ENCODE measurements at regions not wholly inside any gene's neighbourhood (a gene's known extent, or its start where the extent isn't known, plus 50 kb on each side); places are given as distances from the start of the nearest gene placed in this dataset.

DNA sequence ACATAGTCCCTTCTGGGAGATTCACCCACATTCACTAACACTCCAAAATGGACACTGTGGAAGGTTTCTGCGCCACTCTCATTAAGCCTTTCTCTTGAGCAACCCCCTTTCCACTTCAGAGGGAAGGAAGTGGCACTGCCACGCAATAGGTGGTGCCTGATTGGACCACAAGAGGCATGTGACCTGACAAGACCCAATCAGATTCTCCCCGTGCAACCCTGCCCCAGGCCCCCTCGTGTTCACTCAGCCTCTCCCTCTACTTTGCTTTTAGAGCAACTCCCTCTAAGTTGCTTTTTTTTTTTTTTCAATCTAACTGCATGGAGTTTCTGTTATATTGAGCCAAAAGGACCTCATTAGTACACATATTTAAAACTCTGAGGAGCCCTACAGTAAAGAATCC, 158.0 kb downstream of the EN1 start:
- Histone ChIP-seq H3K4me3 (no peak overlapping the region), H3K36me3 (no peaks in the 10 kb centered on the region), H3K9ac (no peak overlapping the region), H4K20me1 (ENCODE audit: low read depth) (peaks cover 4% of the 10 kb centered on the region), H3K27me3 (peaks cover 50% of the 10 kb centered on the region), H2AFZ (replicated peaks) (no peak overlapping the region), H3K27ac (no peak overlapping the region), H3K4me2 (no peak overlapping the region), H3K9me3 (ENCODE audit: low read depth) (no peaks in the 10 kb centered on the region), H3K4me1 (peaks cover 10% of the 10 kb centered on the region), H3K79me2 (ENCODE audit: low read depth) (no peaks in the 10 kb centered on the region), H3F3A (ENCODE audit: low read depth) (peaks cover 11% of the 10 kb centered on the region)
- Mint-ChIP-seq H3K27ac (no peak overlapping the region), H3K4me3 (no peak overlapping the region), H3K4me1 (peaks cover 13% of the 10 kb centered on the region), H3K27me3 (ENCODE audit: insufficient read depth, low read depth) (peaks cover 11% of the 10 kb centered on the region), H3K36me3 (no peaks in the 10 kb centered on the region), H3K9me3 (peaks cover 5% of the 10 kb centered on the region)
- DNase-seq (ENCODE audit: low spot score), result no peak
- no peak for TF ChIP-seq EZH2 (IDR thresholded peaks at IDR 0.05)
- TF ChIP-seq CTCF (IDR thresholded peaks at IDR 0.05), result no peak
- TF ChIP-seq EZH2phosphoT487 (IDR thresholded peaks at IDR 0.05), result no peak

DNA sequence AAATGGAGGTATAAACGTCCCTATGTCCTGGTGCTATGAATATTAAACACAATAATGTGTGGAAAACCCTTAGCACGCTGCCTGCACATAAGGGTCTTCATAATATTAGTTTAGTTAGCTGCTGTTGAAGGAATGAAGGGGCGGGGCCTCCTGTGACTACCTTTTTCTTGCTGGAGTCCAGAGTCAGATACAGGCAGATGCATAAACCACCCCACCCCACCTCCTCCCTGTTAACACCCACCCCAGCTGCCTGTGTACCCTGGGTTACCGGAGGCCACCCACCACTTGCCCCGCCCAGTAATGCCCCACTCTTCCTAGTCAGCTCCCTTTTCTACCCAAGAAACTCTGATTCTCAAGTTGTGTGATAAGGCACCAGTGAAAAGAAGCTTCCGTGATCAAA, 158.4 kb downstream of the EN1 start:
- no peak overlapping the region for H3K4me3 ChIP-seq
- no peaks in the 10 kb centered on the region for H3K79me2 ChIP-seq (ENCODE audit: low read depth)
- H3K4me1 ChIP-seq, result peaks cover 10% of the 10 kb centered on the region
- H3K36me3 ChIP-seq, result no peaks in the 10 kb centered on the region
- H3K27me3 ChIP-seq, result peaks cover 46% of the 10 kb centered on the region
- no peaks in the 10 kb centered on the region for H3K9me3 ChIP-seq (ENCODE audit: low read depth)
- Mint-ChIP-seq H3K27me3 (ENCODE audit: insufficient read depth, low read depth) (peaks cover 11% of the 10 kb centered on the region), H3K36me3 (no peaks in the 10 kb centered on the region), H3K27ac (no peak overlapping the region), H3K4me1 (peaks cover 13% of the 10 kb centered on the region), H3K4me3 (no peak overlapping the region), H3K9me3 (peaks cover 5% of the 10 kb centered on the region)
- H3K4me2 ChIP-seq, result no peak overlapping the region
- H4K20me1 ChIP-seq (ENCODE audit: low read depth), result peaks cover 4% of the 10 kb centered on the region
- no peak overlapping the region for H3K27ac ChIP-seq
- peaks cover 11% of the 10 kb centered on the region for H3F3A ChIP-seq (ENCODE audit: low read depth)
- no peak overlapping the region for H2AFZ ChIP-seq (replicated peaks)
- DNase-seq (ENCODE audit: low spot score), result no peak
- no peak overlapping the region for H3K9ac ChIP-seq
- TF ChIP-seq EZH2phosphoT487 (IDR thresholded peaks at IDR 0.05) (no peak), EZH2 (IDR thresholded peaks at IDR 0.05) (no peak), CTCF (IDR thresholded peaks at IDR 0.05) (no peak)

DNA sequence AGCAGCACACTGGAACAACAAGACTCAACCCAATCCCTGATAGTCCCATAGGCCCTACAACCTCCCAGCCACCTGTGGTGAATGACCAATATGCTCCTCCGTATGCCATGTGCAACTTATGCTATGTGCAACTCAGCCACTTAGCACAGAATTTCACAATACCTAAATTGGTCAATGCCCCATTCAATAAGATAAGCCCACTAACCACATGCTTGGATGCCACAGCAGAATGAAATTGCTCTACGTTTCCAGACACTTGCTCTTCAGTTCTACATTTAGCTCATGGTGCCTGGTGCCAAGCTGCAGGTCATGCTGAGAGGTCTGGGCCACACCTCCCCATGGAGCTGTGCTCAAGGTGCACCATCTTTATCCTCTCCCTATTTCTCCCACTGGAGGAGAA, 159.8 kb downstream of the EN1 start:
- H3K36me3 Mint-ChIP-seq, result no peaks in the 10 kb centered on the region

More for the DNA sequence above, 159.8 kb downstream of the EN1 start:
- no peaks in the 10 kb centered on the region for H3K36me3 ChIP-seq
- Mint-ChIP-seq H3K9me3 (peaks cover 3% of the 10 kb centered on the region), H3K27me3 (ENCODE audit: insufficient read depth, low read depth) (peaks cover 14% of the 10 kb centered on the region), H3K4me1 (peaks cover 7% of the 10 kb centered on the region), H3K27ac (no peak overlapping the region), H3K4me3 (no peak overlapping the region)
- no peak overlapping the region for H3K9ac ChIP-seq
- H2AFZ ChIP-seq (replicated peaks), result no peak overlapping the region
- H3K4me3 ChIP-seq, result no peak overlapping the region
- no peaks in the 10 kb centered on the region for H3K79me2 ChIP-seq (ENCODE audit: low read depth)
- H3K4me2 ChIP-seq, result no peak overlapping the region
- no peaks in the 10 kb centered on the region for H3K9me3 ChIP-seq (ENCODE audit: low read depth)
- H3K27ac ChIP-seq, result no peak overlapping the region
- H4K20me1 ChIP-seq (ENCODE audit: low read depth), result no peaks in the 10 kb centered on the region
- H3F3A ChIP-seq (ENCODE audit: low read depth), result no peaks in the 10 kb centered on the region
- TF ChIP-seq CTCF (IDR thresholded peaks at IDR 0.05), result no peak
- TF ChIP-seq EZH2phosphoT487 (IDR thresholded peaks at IDR 0.05), result no peak
- TF ChIP-seq EZH2 (IDR thresholded peaks at IDR 0.05), result no peak
- no peaks in the 10 kb centered on the region for H3K4me1 ChIP-seq
- peaks cover 40% of the 10 kb centered on the region for H3K27me3 ChIP-seq
- DNase-seq (ENCODE audit: low spot score), result no peak

All from neural progenitor cell (in vitro differentiated cells).